HG03439 (cell line): ENCODE measurements at regions not wholly inside any gene's neighbourhood (a gene's known extent, or its start where the extent isn't known, plus 50 kb on each side); places are given as distances from the start of the nearest gene placed in this dataset.
A peak's percentile ranks its signal among the peaks of the same experiment; 100 is the strongest.
"Not testable (repeated sequence)": the region's sequence is repeated elsewhere in the genome, so short reads cannot be mapped to it uniquely, and the experiment has no call there.

Source experiments
- ATAC-seq: cut with Tn5 transposase; IDR thresholded peaks from one replicate; pipeline ENCODE4 v1.9.1; 2021; ENCODE audit warnings: mild to moderate bottlenecking, moderate library complexity; ENCODE audit not compliant: unreplicated experiment

- ATAC-seq = no peak
Observed at GRCh38 chr18:67455890-67456501, 60.5 kb downstream of the DSEL start.

- ATAC-seq = no peak
Observed at GRCh38 chr18:67453901-67454300, 62.6 kb downstream of the DSEL start.

GRCh38 chr18:67451960-67452359 is 64.6 kb downstream of the DSEL start:
- no peak for ATAC-seq

GRCh38 chr18:67451101-67451500 is 65.4 kb downstream of the DSEL start:
- not testable (repeated sequence) for ATAC-seq

GRCh38 chr18:67433971-67434370 is 82.5 kb downstream of the DSEL start:
- ATAC-seq = no peak

GRCh38 chr18:67432806-67433205 is 83.7 kb downstream of the DSEL start:
- ATAC-seq = no peak

GRCh38 chr18:67428805-67429204 is 87.7 kb downstream of the DSEL start:
- no peak for ATAC-seq

- no peak for ATAC-seq
Observed at GRCh38 chr18:67428158-67428557, 88.4 kb downstream of the DSEL start.

GRCh38 chr18:67426486-67426885 is 90.0 kb downstream of the DSEL start:
- ATAC-seq = no peak

- ATAC-seq = no peak
Observed at GRCh38 chr18:67425672-67426071, 90.8 kb downstream of the DSEL start.

- no peak for ATAC-seq
Observed at GRCh38 chr18:67421651-67422050, 94.9 kb downstream of the DSEL start.

GRCh38 chr18:67417864-67418523 is 98.5 kb downstream of the DSEL start:
- ATAC-seq = peak; percentile 79

GRCh38 chr18:67411116-67411515 is 105.4 kb downstream of the DSEL start:
- no peak for ATAC-seq

- no peak for ATAC-seq
Observed at GRCh38 chr18:67410075-67411070, 106.1 kb downstream of the DSEL start.

- ATAC-seq = no peak
Observed at GRCh38 chr18:67408240-67408639, 108.3 kb downstream of the DSEL start.

- no peak for ATAC-seq
Observed at GRCh38 chr18:67406714-67407113, 109.8 kb downstream of the DSEL start.

GRCh38 chr18:67402543-67402942 is 114.0 kb downstream of the DSEL start:
- ATAC-seq = no peak

- no peak for ATAC-seq
Observed at GRCh38 chr18:67400502-67401117, 115.9 kb downstream of the DSEL start.

GRCh38 chr18:67386032-67386431 is 130.5 kb downstream of the DSEL start:
- ATAC-seq = no peak

- ATAC-seq = no peak
Observed at GRCh38 chr18:67385455-67385854, 131.1 kb downstream of the DSEL start.

- ATAC-seq = not testable (repeated sequence)
Observed at GRCh38 chr18:67384057-67384456, 132.5 kb downstream of the DSEL start.
